ENCODE measurements at regions not wholly inside any gene's neighbourhood (a gene's known extent, or its start where the extent isn't known, plus 50 kb on each side); places are given as distances from the start of the nearest gene placed in this dataset.
"Not testable (repeated sequence)": the region's sequence is repeated elsewhere in the genome, so short reads cannot be mapped to it uniquely, and the experiment has no call there.

- Histone ChIP-seq H3K4me2 (ENCODE audit: insufficient read depth, low read length) (no peak overlapping the region), H3K27ac (ENCODE audit: low read depth, low read length) (no peak overlapping the region), H3K4me1 (ENCODE audit: insufficient read depth, low read length) (no peaks in the 10 kb centered on the region), H3K27me3 (ENCODE audit: insufficient read depth, low read length) (no peaks in the 10 kb centered on the region), H3K4me3 (ENCODE audit: insufficient read depth, low read length) (no peak overlapping the region), H3K9me3 (ENCODE audit: low read depth, low read length) (no peaks in the 10 kb centered on the region), H2AFZ (ENCODE audit: low read length) (no peak overlapping the region), H3K79me2 (ENCODE audit: insufficient read depth, low read length) (no peaks in the 10 kb centered on the region), H4K20me1 (ENCODE audit: insufficient read depth, low read length) (no peaks in the 10 kb centered on the region), H3K36me3 (ENCODE audit: insufficient read depth, low read length) (no peaks in the 10 kb centered on the region)
- no peak for TF ChIP-seq CTCF (IDR thresholded peaks at IDR 0.05; ENCODE audit: extremely low read depth, low read depth, low read length)
- DNase-seq (ENCODE audit: insufficient read length, low spot score, missing footprints), result no peak
Measured at GRCh38 chr16:23005951-23006350, 143.3 kb downstream of the USP31 start.

GRCh38 chr16:22989598-22989997 is 159.7 kb downstream of the USP31 start:
- no peaks in the 10 kb centered on the region for H4K20me1 ChIP-seq (ENCODE audit: insufficient read depth, low read length)
- H2AFZ ChIP-seq (ENCODE audit: low read length), result no peak overlapping the region
- no peaks in the 10 kb centered on the region for H3K4me1 ChIP-seq (ENCODE audit: insufficient read depth, low read length)
- DNase-seq (ENCODE audit: insufficient read length, low spot score, missing footprints), result no peak
- no peak for TF ChIP-seq CTCF (IDR thresholded peaks at IDR 0.05; ENCODE audit: extremely low read depth, low read depth, low read length)
- no peaks in the 10 kb centered on the region for H3K27me3 ChIP-seq (ENCODE audit: insufficient read depth, low read length)
- no peaks in the 10 kb centered on the region for H3K9me3 ChIP-seq (ENCODE audit: low read depth, low read length)
- no peak overlapping the region for H3K27ac ChIP-seq (ENCODE audit: low read depth, low read length)
- H3K36me3 ChIP-seq (ENCODE audit: insufficient read depth, low read length), result no peaks in the 10 kb centered on the region
- H3K4me2 ChIP-seq (ENCODE audit: insufficient read depth, low read length), result no peak overlapping the region
- no peak overlapping the region for H3K4me3 ChIP-seq (ENCODE audit: insufficient read depth, low read length)
- no peaks in the 10 kb centered on the region for H3K79me2 ChIP-seq (ENCODE audit: insufficient read depth, low read length)

GRCh38 chr16:22983614-22984013 is 165.6 kb downstream of the USP31 start:
- no peaks in the 10 kb centered on the region for H3K9me3 ChIP-seq (ENCODE audit: low read depth, low read length)
- H3K79me2 ChIP-seq (ENCODE audit: insufficient read depth, low read length), result no peaks in the 10 kb centered on the region
- H3K27me3 ChIP-seq (ENCODE audit: insufficient read depth, low read length), result no peaks in the 10 kb centered on the region
- no peaks in the 10 kb centered on the region for H3K4me1 ChIP-seq (ENCODE audit: insufficient read depth, low read length)
- no peaks in the 10 kb centered on the region for H4K20me1 ChIP-seq (ENCODE audit: insufficient read depth, low read length)
- no peak overlapping the region for H3K4me3 ChIP-seq (ENCODE audit: insufficient read depth, low read length)
- H3K27ac ChIP-seq (ENCODE audit: low read depth, low read length), result no peak overlapping the region
- DNase-seq (ENCODE audit: insufficient read length, low spot score, missing footprints), result no peak
- H3K36me3 ChIP-seq (ENCODE audit: insufficient read depth, low read length), result no peaks in the 10 kb centered on the region
- no peak overlapping the region for H2AFZ ChIP-seq (ENCODE audit: low read length)
- TF ChIP-seq CTCF (IDR thresholded peaks at IDR 0.05; ENCODE audit: extremely low read depth, low read depth, low read length), result no peak
- no peak overlapping the region for H3K4me2 ChIP-seq (ENCODE audit: insufficient read depth, low read length)

GRCh38 chr16:22980514-22980913 is 166.6 kb downstream of the HS3ST2 start:
- not testable (repeated sequence) for H3K27me3 ChIP-seq (ENCODE audit: insufficient read depth, low read length); DNase-seq (ENCODE audit: insufficient read length, low spot score, missing footprints); H3K9me3 ChIP-seq (ENCODE audit: low read depth, low read length); H3K4me3 ChIP-seq (ENCODE audit: insufficient read depth, low read length); H3K79me2 ChIP-seq (ENCODE audit: insufficient read depth, low read length); H2AFZ ChIP-seq (ENCODE audit: low read length); H3K4me2 ChIP-seq (ENCODE audit: insufficient read depth, low read length); H4K20me1 ChIP-seq (ENCODE audit: insufficient read depth, low read length); H3K36me3 ChIP-seq (ENCODE audit: insufficient read depth, low read length); H3K4me1 ChIP-seq (ENCODE audit: insufficient read depth, low read length); H3K27ac ChIP-seq (ENCODE audit: low read depth, low read length)

- no peaks in the 10 kb centered on the region for H3K79me2 ChIP-seq (ENCODE audit: insufficient read depth, low read length)
- no peaks in the 10 kb centered on the region for H4K20me1 ChIP-seq (ENCODE audit: insufficient read depth, low read length)
- H3K4me2 ChIP-seq (ENCODE audit: insufficient read depth, low read length), result no peak overlapping the region
- no peak overlapping the region for H2AFZ ChIP-seq (ENCODE audit: low read length)
- no peak for DNase-seq (ENCODE audit: insufficient read length, low spot score, missing footprints)
- TF ChIP-seq CTCF (IDR thresholded peaks at IDR 0.05; ENCODE audit: extremely low read depth, low read depth, low read length), result no peak
- no peaks in the 10 kb centered on the region for H3K9me3 ChIP-seq (ENCODE audit: low read depth, low read length)
- no peaks in the 10 kb centered on the region for H3K27me3 ChIP-seq (ENCODE audit: insufficient read depth, low read length)
- no peaks in the 10 kb centered on the region for H3K36me3 ChIP-seq (ENCODE audit: insufficient read depth, low read length)
- no peaks in the 10 kb centered on the region for H3K4me1 ChIP-seq (ENCODE audit: insufficient read depth, low read length)
- no peak overlapping the region for H3K27ac ChIP-seq (ENCODE audit: low read depth, low read length)
- H3K4me3 ChIP-seq (ENCODE audit: insufficient read depth, low read length), result no peak overlapping the region
Measured at GRCh38 chr16:22979038-22979437, 165.1 kb downstream of the HS3ST2 start.
